ENCODE measurements at regions not wholly inside any gene's neighbourhood (a gene's known extent, or its start where the extent isn't known, plus 50 kb on each side); places are given as distances from the start of the nearest gene placed in this dataset.

GRCh38 chr2:240234503-240234951 is 94.1 kb upstream of the OTOS start:
- no peak for ATAC-seq (ENCODE audit: low FRiP score in 2 of 2)
- peak in 1 of 2 donors; percentile 19 for DNase-seq
- peak overlapping the region in 1 of 4 donors; percentile 61 for H3K27ac ChIP-seq

GRCh38 chr2:240235149-240235803 is 94.8 kb upstream of the OTOS start:
- ATAC-seq (ENCODE audit: low FRiP score in 2 of 2), result no peak
- H3K9me3 ChIP-seq, result no peaks in the 10 kb centered on the region
- 87 to 89% methylated on average over 10 to 17 of the region's 17 CpGs for WGBS, 2 donors
- peaks cover 13 to 34% (median 21%) of the 10 kb centered on the region in 4 donors for H3K4me1 ChIP-seq
- H3K27ac ChIP-seq, result no peak overlapping the region
- TF ChIP-seq, protein P1, sequence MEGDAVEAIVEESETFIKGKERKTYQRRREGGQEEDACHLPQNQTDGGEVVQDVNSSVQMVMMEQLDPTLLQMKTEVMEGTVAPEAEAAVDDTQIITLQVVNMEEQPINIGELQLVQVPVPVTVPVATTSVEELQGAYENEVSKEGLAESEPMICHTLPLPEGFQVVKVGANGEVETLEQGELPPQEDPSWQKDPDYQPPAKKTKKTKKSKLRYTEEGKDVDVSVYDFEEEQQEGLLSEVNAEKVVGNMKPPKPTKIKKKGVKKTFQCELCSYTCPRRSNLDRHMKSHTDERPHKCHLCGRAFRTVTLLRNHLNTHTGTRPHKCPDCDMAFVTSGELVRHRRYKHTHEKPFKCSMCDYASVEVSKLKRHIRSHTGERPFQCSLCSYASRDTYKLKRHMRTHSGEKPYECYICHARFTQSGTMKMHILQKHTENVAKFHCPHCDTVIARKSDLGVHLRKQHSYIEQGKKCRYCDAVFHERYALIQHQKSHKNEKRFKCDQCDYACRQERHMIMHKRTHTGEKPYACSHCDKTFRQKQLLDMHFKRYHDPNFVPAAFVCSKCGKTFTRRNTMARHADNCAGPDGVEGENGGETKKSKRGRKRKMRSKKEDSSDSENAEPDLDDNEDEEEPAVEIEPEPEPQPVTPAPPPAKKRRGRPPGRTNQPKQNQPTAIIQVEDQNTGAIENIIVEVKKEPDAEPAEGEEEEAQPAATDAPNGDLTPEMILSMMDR (IDR thresholded peaks at IDR 0.05), result no peak
- TF ChIP-seq POLR2A (IDR thresholded peaks at IDR 0.05), result no peak
- TF ChIP-seq EP300 (IDR thresholded peaks at IDR 0.05), result no peak
- TF ChIP-seq POLR2AphosphoS5 (IDR thresholded peaks at IDR 0.05), result no peak
- peak; percentile 13 to 75 for DNase-seq
- no peaks in the 10 kb centered on the region for H3K27me3 ChIP-seq
- H3K36me3 ChIP-seq, result no peaks in the 10 kb centered on the region
- H3K4me3 ChIP-seq, result no peak overlapping the region

More at GRCh38 chr2:240234503-240234951, 94.1 kb upstream of the OTOS start:
- Histone ChIP-seq H3K4me3 (no peak overlapping the region), H3K4me1 (peaks cover 13 to 34% (median 21%) of the 10 kb centered on the region in 4 donors), H3K27me3 (no peaks in the 10 kb centered on the region), H3K9me3 (no peaks in the 10 kb centered on the region), H3K36me3 (no peaks in the 10 kb centered on the region)
- TF ChIP-seq POLR2A (IDR thresholded peaks at IDR 0.05) (no peak), EP300 (IDR thresholded peaks at IDR 0.05) (no peak), POLR2AphosphoS5 (IDR thresholded peaks at IDR 0.05) (no peak)
- TF ChIP-seq, protein P1 (IDR thresholded peaks at IDR 0.05), result no peak
- 62 to 63% methylated on average over 8 of the region's 8 CpGs for WGBS, 2 donors

- H3K27me3 ChIP-seq, result no peaks in the 10 kb centered on the region
- peak overlapping the region in 3 of 4 donors; percentile 18 to 64 (median 19) for H3K27ac ChIP-seq
- WGBS, 2 donors, result 88 to 89% methylated on average over 7 to 8 of the region's 8 CpGs
- H3K4me3 ChIP-seq, result no peak overlapping the region
- ATAC-seq (ENCODE audit: low FRiP score in 2 of 2) (no peak), DNase-seq (peak in 1 of 2 donors; percentile 18)
- H3K9me3 ChIP-seq, result no peaks in the 10 kb centered on the region
- peaks cover 13 to 34% (median 21%) of the 10 kb centered on the region in 4 donors for H3K4me1 ChIP-seq
- no peak for TF ChIP-seq EP300 (IDR thresholded peaks at IDR 0.05)
- no peak for TF ChIP-seq POLR2A (IDR thresholded peaks at IDR 0.05)
- no peaks in the 10 kb centered on the region for H3K36me3 ChIP-seq
Measured at GRCh38 chr2:240235811-240236210, 95.4 kb upstream of the OTOS start.

DNA sequence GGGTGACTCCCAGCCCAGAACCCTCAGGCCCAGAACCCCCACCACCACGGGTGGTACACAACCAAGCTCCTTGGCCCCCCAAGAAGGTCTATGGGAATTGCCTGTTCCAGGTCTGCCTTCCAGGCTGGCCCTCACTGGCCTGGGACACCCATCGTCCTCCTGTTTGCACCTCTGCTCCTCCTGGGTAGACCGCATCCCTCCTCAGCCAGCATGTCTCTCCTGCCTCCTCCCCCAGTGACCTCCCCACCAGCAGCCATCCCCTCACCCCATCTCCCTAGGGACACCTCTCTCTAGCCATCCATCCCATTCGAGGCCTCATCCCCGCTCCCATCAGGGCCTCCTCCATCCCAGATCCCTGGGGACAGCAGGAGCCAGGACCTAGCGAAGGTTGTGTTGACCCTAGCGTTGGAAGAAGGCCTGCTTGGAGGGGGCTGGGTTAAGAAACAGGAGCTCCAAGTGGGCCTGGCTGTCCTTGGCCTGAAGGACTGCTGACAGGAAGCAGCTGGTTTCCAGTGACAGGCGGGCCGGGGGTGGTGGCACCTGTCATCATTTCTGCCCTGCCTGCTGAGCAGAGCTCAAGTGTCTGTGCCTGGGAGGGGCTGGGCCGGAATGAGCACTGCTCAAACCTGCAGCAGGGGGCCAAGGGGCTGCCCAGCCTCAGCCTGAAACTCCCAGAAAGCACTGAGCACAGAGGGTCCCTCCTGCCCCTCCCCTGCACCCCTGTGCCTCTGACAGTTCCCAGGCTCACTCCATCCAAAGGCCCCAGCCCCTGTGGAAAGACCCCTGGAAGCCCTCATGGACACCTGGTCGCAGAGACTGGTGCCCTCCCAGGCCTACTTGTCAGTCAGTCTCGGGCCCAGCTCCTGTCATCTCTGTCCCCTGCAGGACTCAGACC is 96.0 kb upstream of the OTOS start:
- Histone ChIP-seq H3K4me3 (no peak overlapping the region), H3K4me1 (peaks cover 13 to 34% (median 21%) of the 10 kb centered on the region in 4 donors), H3K36me3 (no peaks in the 10 kb centered on the region), H3K27ac (peak overlapping the region in 3 of 4 donors; percentile 56 to 69 (median 64)), H3K9me3 (no peaks in the 10 kb centered on the region), H3K27me3 (no peaks in the 10 kb centered on the region)
- TF ChIP-seq EP300 (IDR thresholded peaks at IDR 0.05), result no peak
- TF ChIP-seq POLR2AphosphoS5 (IDR thresholded peaks at IDR 0.05), result peak; percentile 40 to 63
- TF ChIP-seq, protein P1 (IDR thresholded peaks at IDR 0.05), result no peak
- ATAC-seq (ENCODE audit: low FRiP score in 2 of 2) (no peak), DNase-seq (peak in 1 of 2 donors; percentile 36)
- 41 to 49% methylated on average over 9 to 12 of the region's 12 CpGs for WGBS, 2 donors

DNA sequence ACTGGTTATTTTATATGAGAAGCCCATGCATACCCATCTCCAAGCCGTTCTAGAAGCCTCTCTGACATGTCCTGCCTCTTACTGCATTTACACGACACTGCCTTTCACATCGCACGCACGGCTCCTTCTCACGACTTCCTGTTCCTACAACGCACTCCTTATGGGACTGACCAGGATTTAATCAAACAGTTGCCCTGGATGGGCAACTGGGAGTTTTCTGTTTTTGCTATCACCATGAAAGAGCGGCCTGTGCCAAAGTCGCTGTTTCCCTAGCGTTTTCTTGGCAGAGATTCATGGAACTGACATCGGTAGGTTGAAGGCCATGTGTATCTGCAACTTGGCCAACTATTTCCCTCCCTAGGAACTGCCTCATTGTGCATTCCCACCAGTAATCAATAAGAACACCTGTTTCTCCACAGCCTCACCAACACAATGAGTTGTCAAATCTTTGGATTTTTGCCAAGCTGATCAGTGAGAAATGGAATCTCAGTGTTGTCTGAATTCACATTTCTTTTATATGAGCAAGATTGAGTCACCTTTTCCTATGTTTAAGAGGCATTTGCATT is 97.2 kb upstream of the OTOS start:
- H3K4me1 ChIP-seq, result peaks cover 13 to 31% (median 20%) of the 10 kb centered on the region in 4 donors
- no peak for ATAC-seq (ENCODE audit: low FRiP score in 2 of 2)
- no peaks in the 10 kb centered on the region for H3K36me3 ChIP-seq
- H3K27me3 ChIP-seq, result no peaks in the 10 kb centered on the region
- no peak overlapping the region for H3K4me3 ChIP-seq
- no peaks in the 10 kb centered on the region for H3K9me3 ChIP-seq
- peak overlapping the region in 3 of 4 donors; percentile 28 to 69 (median 56) for H3K27ac ChIP-seq
- 42 to 63% methylated on average over 11 of the region's 11 CpGs for WGBS, 2 donors
- no peak for DNase-seq
- TF ChIP-seq EP300 (IDR thresholded peaks at IDR 0.05) (no peak), POLR2A (IDR thresholded peaks at IDR 0.05) (no peak), POLR2AphosphoS5 (IDR thresholded peaks at IDR 0.05) (no peak)
- TF ChIP-seq, protein P1 (IDR thresholded peaks at IDR 0.05), result no peak
